GM19324 (cell line): ENCODE measurements at regions not wholly inside any gene's neighbourhood (a gene's known extent, or its start where the extent isn't known, plus 50 kb on each side); places are given as distances from the start of the nearest gene placed in this dataset.

Experiments used
- ATAC-seq: cut with Tn5 transposase; IDR thresholded peaks from one replicate; pipeline ENCODE4 v1.9.1; 2021; ENCODE audit warnings: mild to moderate bottlenecking, moderate library complexity; ENCODE audit not compliant: unreplicated experiment, low FRiP score

GRCh38 chr5:166505544-166505943 is 1785.9 kb upstream of the WWC1 start:
- ATAC-seq, result no peak

- no peak for ATAC-seq
Observed at GRCh38 chr5:166507810-166508425, 1783.5 kb upstream of the WWC1 start.

GRCh38 chr5:166509085-166509484 is 1782.4 kb upstream of the WWC1 start:
- no peak for ATAC-seq

GRCh38 chr5:166517976-166518375 is 1773.5 kb upstream of the WWC1 start:
- ATAC-seq, result no peak

GRCh38 chr5:166523206-166523605 is 1768.2 kb upstream of the WWC1 start:
- ATAC-seq, result no peak

- no peak for ATAC-seq
Observed at GRCh38 chr5:166529200-166529599, 1762.2 kb upstream of the WWC1 start.

GRCh38 chr5:166532456-166533220 is 1758.8 kb upstream of the WWC1 start:
- ATAC-seq, result no peak

GRCh38 chr5:166535641-166536040 is 1755.8 kb upstream of the WWC1 start:
- ATAC-seq, result no peak

GRCh38 chr5:166540156-166540555 is 1751.3 kb upstream of the WWC1 start:
- ATAC-seq, result no peak

- ATAC-seq, result no peak
Observed at GRCh38 chr5:166551384-166551783, 1740.1 kb upstream of the WWC1 start.

- no peak for ATAC-seq
Observed at GRCh38 chr5:166553778-166554177, 1737.7 kb upstream of the WWC1 start.

GRCh38 chr5:166561759-166562158 is 1729.7 kb upstream of the WWC1 start:
- no peak for ATAC-seq

- ATAC-seq, result no peak
Observed at GRCh38 chr5:166562246-166562645, 1729.2 kb upstream of the WWC1 start.

- ATAC-seq, result no peak
Observed at GRCh38 chr5:166566725-166567124, 1724.7 kb upstream of the WWC1 start.

GRCh38 chr5:166570865-166571264 is 1720.6 kb upstream of the WWC1 start:
- no peak for ATAC-seq

- ATAC-seq, result no peak
Observed at GRCh38 chr5:166571668-166572067, 1719.8 kb upstream of the WWC1 start.

- ATAC-seq, result no peak
Observed at GRCh38 chr5:166576323-166576722, 1715.1 kb upstream of the WWC1 start.

GRCh38 chr5:166581826-166582225 is 1709.6 kb upstream of the WWC1 start:
- no peak for ATAC-seq

GRCh38 chr5:166582416-166582815 is 1709.0 kb upstream of the WWC1 start:
- no peak for ATAC-seq

- no peak for ATAC-seq
Observed at GRCh38 chr5:166594567-166594966, 1696.9 kb upstream of the WWC1 start.

- no peak for ATAC-seq
Observed at GRCh38 chr5:166595274-166595951, 1696.0 kb upstream of the WWC1 start.

GRCh38 chr5:166596043-166596442 is 1695.4 kb upstream of the WWC1 start:
- ATAC-seq, result no peak
